Hepatocyte (in vitro differentiated cells): ENCODE measurements at regions not wholly inside any gene's neighbourhood (a gene's known extent, or its start where the extent isn't known, plus 50 kb on each side); places are given as distances from the start of the nearest gene placed in this dataset.

Experiments
- EZH2 ChIP-seq: fragments of 200-600 bp; sonication (generic); IDR thresholded peaks from 2 replicates; pipeline ENCODE4 v1.6.1; 2016; ENCODE audit warnings: antibody characterized with exemption, mild to moderate bottlenecking, borderline replicate concordance
- TF ChIP-seq, protein P1 (sequence below): fragments of 200-600 bp; sonication (generic); IDR thresholded peaks from 2 replicates; pipeline ENCODE4 v1.5.1; 2016; ENCODE audit warnings: antibody characterized with exemption, mild to moderate bottlenecking; ENCODE audit not compliant: poor library complexity

DNA sequence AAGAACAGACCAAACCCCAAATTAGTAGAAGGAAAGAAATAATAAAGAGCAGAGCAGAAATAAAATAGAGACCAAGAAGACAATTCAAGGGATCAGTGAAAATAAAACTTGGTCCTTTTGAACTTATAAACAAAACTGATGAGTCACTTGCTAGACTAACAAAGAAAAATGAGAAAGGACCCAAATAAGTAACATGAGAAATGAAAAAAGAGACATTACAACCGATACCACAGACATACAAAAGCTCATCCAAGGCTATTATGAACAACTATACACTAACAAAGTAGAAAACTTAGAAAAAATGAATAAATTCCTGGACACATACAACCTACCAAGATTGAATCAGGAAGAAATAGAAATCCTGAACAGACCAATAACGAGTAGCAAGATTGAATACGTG is 414.5 kb downstream of the HTR7 start:
- TF ChIP-seq, protein P1, sequence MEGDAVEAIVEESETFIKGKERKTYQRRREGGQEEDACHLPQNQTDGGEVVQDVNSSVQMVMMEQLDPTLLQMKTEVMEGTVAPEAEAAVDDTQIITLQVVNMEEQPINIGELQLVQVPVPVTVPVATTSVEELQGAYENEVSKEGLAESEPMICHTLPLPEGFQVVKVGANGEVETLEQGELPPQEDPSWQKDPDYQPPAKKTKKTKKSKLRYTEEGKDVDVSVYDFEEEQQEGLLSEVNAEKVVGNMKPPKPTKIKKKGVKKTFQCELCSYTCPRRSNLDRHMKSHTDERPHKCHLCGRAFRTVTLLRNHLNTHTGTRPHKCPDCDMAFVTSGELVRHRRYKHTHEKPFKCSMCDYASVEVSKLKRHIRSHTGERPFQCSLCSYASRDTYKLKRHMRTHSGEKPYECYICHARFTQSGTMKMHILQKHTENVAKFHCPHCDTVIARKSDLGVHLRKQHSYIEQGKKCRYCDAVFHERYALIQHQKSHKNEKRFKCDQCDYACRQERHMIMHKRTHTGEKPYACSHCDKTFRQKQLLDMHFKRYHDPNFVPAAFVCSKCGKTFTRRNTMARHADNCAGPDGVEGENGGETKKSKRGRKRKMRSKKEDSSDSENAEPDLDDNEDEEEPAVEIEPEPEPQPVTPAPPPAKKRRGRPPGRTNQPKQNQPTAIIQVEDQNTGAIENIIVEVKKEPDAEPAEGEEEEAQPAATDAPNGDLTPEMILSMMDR = no peak
- no peak for TF ChIP-seq EZH2
